WTC11 (cell line): ENCODE measurements at regions not wholly inside any gene's neighbourhood (a gene's known extent, or its start where the extent isn't known, plus 50 kb on each side); places are given as distances from the start of the nearest gene placed in this dataset.

ENCODE experiments used
- CREB1 ChIP-seq: sonication (generic); formaldehyde crosslinking; IDR thresholded peaks from 2 replicates; pipeline ENCODE4 v1.8.0; 2023; ENCODE audit warnings: mild to moderate bottlenecking, missing genetic modification reagents
- ETV6 ChIP-seq: sonication (generic); formaldehyde crosslinking; IDR thresholded peaks from 2 replicates; pipeline ENCODE4 v1.8.1; 2022; ENCODE audit warnings: mild to moderate bottlenecking, missing genetic modification reagents
- GABPB1 ChIP-seq: sonication (generic); formaldehyde crosslinking; IDR thresholded peaks from 2 replicates; pipeline ENCODE4 v1.8.1; 2023; ENCODE audit warnings: mild to moderate bottlenecking, missing genetic modification reagents
- NFYB ChIP-seq: sonication (generic); formaldehyde crosslinking; conservative IDR thresholded peaks from 2 replicates; pipeline ENCODE4 v1.8.0; 2022; ENCODE audit warnings: low read depth, missing genetic modification reagents
- NR2C2 ChIP-seq: sonication (generic); formaldehyde crosslinking; IDR thresholded peaks from 2 replicates; pipeline ENCODE4 v1.8.0; 2022; ENCODE audit warnings: mild to moderate bottlenecking, missing genetic modification reagents
- OVOL2 ChIP-seq: fragments of 250-450 bp; sonication (Bioruptor Pico); IDR thresholded peaks from 2 replicates; pipeline ENCODE4 v1.9.0; 2021; ENCODE audit warnings: mild to moderate bottlenecking, borderline replicate concordance
- PRDM15 ChIP-seq: sonication (generic); formaldehyde crosslinking; IDR thresholded peaks from 2 replicates; pipeline ENCODE4 v1.8.0; 2022; ENCODE audit warnings: missing genetic modification reagents
- TCF7 ChIP-seq: sonication (generic); formaldehyde crosslinking; IDR thresholded peaks from 2 replicates; pipeline ENCODE4 v1.8.0; 2022; ENCODE audit warnings: mild to moderate bottlenecking, low read depth, missing genetic modification reagents, moderate library complexity
- ZNF121 ChIP-seq: sonication (generic); formaldehyde crosslinking; IDR thresholded peaks from 2 replicates; pipeline ENCODE4 v1.8.0; 2023; ENCODE audit warnings: missing genetic modification reagents
- ZNF232 ChIP-seq: sonication (generic); formaldehyde crosslinking; IDR thresholded peaks from 2 replicates; pipeline ENCODE4 v1.8.0; 2022; ENCODE audit warnings: mild to moderate bottlenecking, missing genetic modification reagents
- TF ChIP-seq, protein P1 (sequence below): fragments of 200-600 bp; IDR thresholded peaks from 2 replicates; pipeline ENCODE4 v1.8.0; 2022; ENCODE audit warnings: antibody characterized with exemption
- TF ChIP-seq, protein P2 (sequence below): sonication (generic); formaldehyde crosslinking; IDR thresholded peaks from 2 replicates; pipeline ENCODE4 v1.8.1; 2023; ENCODE audit warnings: mild to moderate bottlenecking, missing genetic modification reagents, moderate library complexity

GRCh38 chr3:72593881-72594397, 254.3 kb downstream of the SHQ1 start:
- TF ChIP-seq, protein P1, sequence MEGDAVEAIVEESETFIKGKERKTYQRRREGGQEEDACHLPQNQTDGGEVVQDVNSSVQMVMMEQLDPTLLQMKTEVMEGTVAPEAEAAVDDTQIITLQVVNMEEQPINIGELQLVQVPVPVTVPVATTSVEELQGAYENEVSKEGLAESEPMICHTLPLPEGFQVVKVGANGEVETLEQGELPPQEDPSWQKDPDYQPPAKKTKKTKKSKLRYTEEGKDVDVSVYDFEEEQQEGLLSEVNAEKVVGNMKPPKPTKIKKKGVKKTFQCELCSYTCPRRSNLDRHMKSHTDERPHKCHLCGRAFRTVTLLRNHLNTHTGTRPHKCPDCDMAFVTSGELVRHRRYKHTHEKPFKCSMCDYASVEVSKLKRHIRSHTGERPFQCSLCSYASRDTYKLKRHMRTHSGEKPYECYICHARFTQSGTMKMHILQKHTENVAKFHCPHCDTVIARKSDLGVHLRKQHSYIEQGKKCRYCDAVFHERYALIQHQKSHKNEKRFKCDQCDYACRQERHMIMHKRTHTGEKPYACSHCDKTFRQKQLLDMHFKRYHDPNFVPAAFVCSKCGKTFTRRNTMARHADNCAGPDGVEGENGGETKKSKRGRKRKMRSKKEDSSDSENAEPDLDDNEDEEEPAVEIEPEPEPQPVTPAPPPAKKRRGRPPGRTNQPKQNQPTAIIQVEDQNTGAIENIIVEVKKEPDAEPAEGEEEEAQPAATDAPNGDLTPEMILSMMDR: no peak
- TF ChIP-seq ZNF121 (CRISPR knock-in tag) (no peak), GABPB1 (CRISPR knock-in tag) (peak; percentile 58; the same call in 1 of the 2 replicates), ETV6 (CRISPR knock-in tag) (no peak), TCF7 (no peak), ZNF232 (CRISPR knock-in tag) (no peak), PRDM15 (CRISPR knock-in tag) (no peak), NFYB (CRISPR knock-in tag) (no peak), OVOL2 (no peak), CREB1 (CRISPR knock-in tag) (no peak), NR2C2 (no peak)
- TF ChIP-seq, protein P2, sequence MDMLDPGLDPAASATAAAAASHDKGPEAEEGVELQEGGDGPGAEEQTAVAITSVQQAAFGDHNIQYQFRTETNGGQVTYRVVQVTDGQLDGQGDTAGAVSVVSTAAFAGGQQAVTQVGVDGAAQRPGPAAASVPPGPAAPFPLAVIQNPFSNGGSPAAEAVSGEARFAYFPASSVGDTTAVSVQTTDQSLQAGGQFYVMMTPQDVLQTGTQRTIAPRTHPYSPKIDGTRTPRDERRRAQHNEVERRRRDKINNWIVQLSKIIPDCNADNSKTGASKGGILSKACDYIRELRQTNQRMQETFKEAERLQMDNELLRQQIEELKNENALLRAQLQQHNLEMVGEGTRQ: no peak
